KMS-11 (cell line): ENCODE measurements at regions not wholly inside any gene's neighbourhood (a gene's known extent, or its start where the extent isn't known, plus 50 kb on each side); places are given as distances from the start of the nearest gene placed in this dataset.

Experiments
- H2AFZ ChIP-seq: fragments of 200-600 bp; sonication (generic); 2 replicates; pipeline ENCODE4 v1.6.1; 2016; ENCODE audit warnings: antibody characterized with exemption, mixed run types, low read depth
- H3K27ac ChIP-seq: fragments of 200-600 bp; sonication (generic); 2 replicates; pipeline ENCODE4 v1.6.1; 2016; ENCODE audit warnings: mild to moderate bottlenecking, mixed run types
- H3K27me3 ChIP-seq: fragments of 200-600 bp; sonication (generic); 2 replicates; pipeline ENCODE4 v1.6.1; 2017; ENCODE audit warnings: mild to moderate bottlenecking, low read depth, mixed run types, moderate library complexity; ENCODE audit not compliant: insufficient read depth
- H3K36me3 ChIP-seq: fragments of 200-600 bp; sonication (generic); 2 replicates; pipeline ENCODE4 v1.6.1; 2017; ENCODE audit warnings: mild to moderate bottlenecking, mixed run types; ENCODE audit not compliant: insufficient read depth
- H3K4me1 ChIP-seq: fragments of 200-600 bp; sonication (generic); 2 replicates; pipeline ENCODE4 v1.6.1; 2016; ENCODE audit warnings: mild to moderate bottlenecking, low read depth, mixed run types; ENCODE audit not compliant: poor library complexity, severe bottlenecking
- H3K4me2 ChIP-seq: fragments of 200-600 bp; sonication (generic); 2 replicates; pipeline ENCODE4 v1.7.0; 2016; ENCODE audit warnings: mild to moderate bottlenecking, mixed run types
- H3K4me3 ChIP-seq: fragments of 200-600 bp; sonication (generic); IDR thresholded peaks from 2 replicates; pipeline ENCODE4 v1.6.1; 2017; ENCODE audit warnings: low read depth, low read length, mixed read lengths; ENCODE audit not compliant: insufficient read depth
- H3K79me2 ChIP-seq: fragments of 200-600 bp; sonication (generic); 2 replicates; pipeline ENCODE4 v1.6.1; 2016; ENCODE audit warnings: low read depth, mixed run types; ENCODE audit not compliant: insufficient read depth
- H3K9ac ChIP-seq: fragments of 200-600 bp; sonication (generic); 2 replicates; pipeline ENCODE4 v1.6.1; 2016; ENCODE audit warnings: mild to moderate bottlenecking, mixed run types
- H4K20me1 ChIP-seq: fragments of 200-600 bp; sonication (generic); 2 replicates; pipeline ENCODE4 v1.6.1; 2016; ENCODE audit warnings: mild to moderate bottlenecking, mixed run types; ENCODE audit not compliant: insufficient read depth
- TF ChIP-seq, protein P1 (sequence below): fragments of 200-600 bp; sonication (generic); conservative IDR thresholded peaks from 2 replicates; pipeline ENCODE4 v1.6.1; 2017; ENCODE audit warnings: low read depth, mild to moderate bottlenecking, antibody characterized with exemption, low read length, moderate library complexity, mixed read lengths

DNA sequence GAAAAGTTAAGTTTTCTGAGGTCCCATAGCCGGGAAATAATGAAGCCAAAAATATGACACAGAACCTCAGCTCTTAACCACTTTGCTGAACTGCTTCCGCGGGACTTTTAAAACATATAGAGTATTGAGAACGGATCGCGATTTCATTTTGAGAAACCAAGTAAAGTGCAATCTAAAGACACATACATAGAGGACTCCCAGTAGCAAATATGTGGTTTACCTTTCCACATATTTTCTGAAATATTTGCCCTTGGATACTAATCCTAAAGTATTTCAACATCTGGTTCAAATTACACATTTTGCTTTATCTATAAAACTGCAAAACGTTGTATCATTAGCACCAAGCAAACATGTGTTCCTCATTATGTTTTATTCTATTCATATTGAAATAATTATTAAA is 776.5 kb downstream of the ROBO2 start:
- TF ChIP-seq, protein P1, sequence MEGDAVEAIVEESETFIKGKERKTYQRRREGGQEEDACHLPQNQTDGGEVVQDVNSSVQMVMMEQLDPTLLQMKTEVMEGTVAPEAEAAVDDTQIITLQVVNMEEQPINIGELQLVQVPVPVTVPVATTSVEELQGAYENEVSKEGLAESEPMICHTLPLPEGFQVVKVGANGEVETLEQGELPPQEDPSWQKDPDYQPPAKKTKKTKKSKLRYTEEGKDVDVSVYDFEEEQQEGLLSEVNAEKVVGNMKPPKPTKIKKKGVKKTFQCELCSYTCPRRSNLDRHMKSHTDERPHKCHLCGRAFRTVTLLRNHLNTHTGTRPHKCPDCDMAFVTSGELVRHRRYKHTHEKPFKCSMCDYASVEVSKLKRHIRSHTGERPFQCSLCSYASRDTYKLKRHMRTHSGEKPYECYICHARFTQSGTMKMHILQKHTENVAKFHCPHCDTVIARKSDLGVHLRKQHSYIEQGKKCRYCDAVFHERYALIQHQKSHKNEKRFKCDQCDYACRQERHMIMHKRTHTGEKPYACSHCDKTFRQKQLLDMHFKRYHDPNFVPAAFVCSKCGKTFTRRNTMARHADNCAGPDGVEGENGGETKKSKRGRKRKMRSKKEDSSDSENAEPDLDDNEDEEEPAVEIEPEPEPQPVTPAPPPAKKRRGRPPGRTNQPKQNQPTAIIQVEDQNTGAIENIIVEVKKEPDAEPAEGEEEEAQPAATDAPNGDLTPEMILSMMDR, result no peak
- Histone ChIP-seq H3K27ac (no peak overlapping the region), H3K4me3 (no peak overlapping the region), H3K36me3 (no peaks in the 10 kb centered on the region), H3K27me3 (no peaks in the 10 kb centered on the region), H3K9ac (no peak overlapping the region), H4K20me1 (no peaks in the 10 kb centered on the region), H2AFZ (no peak overlapping the region), H3K79me2 (no peaks in the 10 kb centered on the region), H3K4me1 (no peaks in the 10 kb centered on the region), H3K4me2 (no peak overlapping the region)

DNA sequence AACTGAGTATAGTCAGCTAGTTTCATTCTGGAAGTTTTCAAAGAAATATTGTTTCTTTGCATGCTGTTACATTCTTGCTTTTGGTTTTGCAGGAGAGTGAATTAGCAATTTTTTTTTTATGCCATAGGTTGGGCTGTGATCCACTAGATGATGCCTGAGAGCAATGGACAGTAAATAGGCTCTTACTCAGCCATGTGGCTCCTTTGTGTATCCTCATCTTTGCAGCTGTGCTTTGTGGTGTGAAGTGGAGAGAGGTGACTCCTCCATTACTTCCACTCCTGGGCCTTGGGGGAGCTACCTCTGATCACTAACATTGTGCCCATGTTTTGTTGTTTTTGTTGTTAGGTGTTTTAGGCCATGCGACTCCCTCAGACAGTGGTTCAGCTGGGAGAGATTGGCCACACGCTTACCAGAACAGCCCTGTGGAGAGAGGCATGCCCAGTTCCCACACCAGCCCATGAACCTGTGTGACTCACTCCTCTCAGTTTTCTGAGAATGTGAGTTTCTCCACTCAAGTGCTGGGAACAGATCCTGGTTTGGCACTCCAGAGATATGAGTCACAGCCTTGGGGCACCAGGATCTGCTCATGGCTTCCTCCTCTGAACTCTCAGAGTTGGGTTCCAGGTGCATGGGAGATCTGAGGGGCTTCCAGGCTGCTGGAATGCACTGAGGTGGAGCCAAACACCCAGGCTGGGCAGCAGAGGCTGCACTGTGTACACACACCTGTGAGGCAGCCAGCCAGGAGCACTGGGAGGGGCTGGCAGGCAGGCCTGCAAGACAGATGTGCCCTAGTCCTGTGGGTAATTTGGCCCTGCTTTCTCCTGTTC is 785.3 kb downstream of the ROBO2 start:
- no peak overlapping the region for H3K4me3 ChIP-seq
- TF ChIP-seq, protein P1, result no peak
- H3K4me2 ChIP-seq, result no peak overlapping the region
- H3K27ac ChIP-seq, result no peak overlapping the region
- H3K9ac ChIP-seq, result no peak overlapping the region
- H2AFZ ChIP-seq, result no peak overlapping the region
- no peaks in the 10 kb centered on the region for H3K79me2 ChIP-seq
- no peaks in the 10 kb centered on the region for H3K36me3 ChIP-seq
- no peaks in the 10 kb centered on the region for H4K20me1 ChIP-seq
- H3K4me1 ChIP-seq, result no peaks in the 10 kb centered on the region
- no peaks in the 10 kb centered on the region for H3K27me3 ChIP-seq

DNA sequence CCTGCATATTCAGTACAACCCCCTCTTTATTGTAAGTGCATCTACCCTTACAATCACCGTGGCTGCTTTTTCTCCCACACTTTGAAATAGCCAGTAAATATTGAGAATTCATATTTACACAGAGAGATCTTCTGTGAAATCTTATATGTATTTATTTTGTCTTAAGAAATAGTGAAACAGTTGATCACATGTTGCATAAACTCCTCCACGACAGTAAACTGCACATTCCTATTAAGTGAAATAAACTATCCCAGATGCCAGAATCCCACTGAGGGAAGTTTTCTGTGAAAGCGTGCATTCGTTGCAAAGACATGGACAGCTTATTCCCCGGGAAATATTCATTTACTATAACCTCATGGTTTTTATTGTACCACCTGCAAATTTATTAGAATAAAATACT is 796.0 kb downstream of the ROBO2 start:
- Histone ChIP-seq H3K36me3 (no peaks in the 10 kb centered on the region), H4K20me1 (no peaks in the 10 kb centered on the region), H3K4me3 (no peak overlapping the region), H2AFZ (no peak overlapping the region), H3K79me2 (no peaks in the 10 kb centered on the region), H3K27me3 (no peaks in the 10 kb centered on the region), H3K27ac (no peak overlapping the region), H3K4me2 (no peak overlapping the region), H3K4me1 (no peaks in the 10 kb centered on the region), H3K9ac (no peak overlapping the region)
- TF ChIP-seq, protein P1, result no peak

DNA sequence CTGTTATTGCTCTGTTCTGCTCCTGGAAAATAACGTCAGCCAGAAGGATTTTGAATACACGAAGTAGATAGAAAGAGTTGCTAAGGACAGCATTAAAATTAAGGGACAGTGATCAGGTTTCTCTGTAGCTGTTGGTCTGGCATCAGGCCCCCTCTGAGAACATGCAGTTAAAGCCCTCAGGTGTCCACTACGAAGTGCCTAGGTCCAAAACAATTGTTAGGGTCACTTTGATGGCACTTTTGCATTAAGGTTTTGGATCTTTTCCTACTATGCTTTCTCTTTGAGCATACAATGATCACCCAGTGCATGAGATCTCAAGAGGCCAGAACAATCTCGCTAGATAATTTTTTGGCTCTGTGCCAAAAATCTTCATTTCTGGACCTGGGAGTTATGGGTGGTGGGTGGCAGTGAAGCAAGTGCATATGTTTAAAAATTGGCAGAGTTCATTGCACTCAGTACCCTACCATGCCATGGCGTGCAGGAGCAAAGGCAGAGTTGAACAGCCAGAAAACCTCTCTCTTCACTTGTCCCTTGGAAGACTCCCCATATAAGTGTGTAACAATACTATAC is 797.6 kb downstream of the ROBO2 start:
- no peaks in the 10 kb centered on the region for H4K20me1 ChIP-seq
- no peaks in the 10 kb centered on the region for H3K4me1 ChIP-seq
- no peak overlapping the region for H3K27ac ChIP-seq
- H2AFZ ChIP-seq, result no peak overlapping the region
- TF ChIP-seq, protein P1, result no peak
- H3K9ac ChIP-seq, result no peak overlapping the region
- no peak overlapping the region for H3K4me2 ChIP-seq
- H3K36me3 ChIP-seq, result no peaks in the 10 kb centered on the region
- H3K4me3 ChIP-seq, result no peak overlapping the region
- H3K79me2 ChIP-seq, result no peaks in the 10 kb centered on the region
- no peaks in the 10 kb centered on the region for H3K27me3 ChIP-seq
